ENCODE measurements at regions not wholly inside any gene's neighbourhood (a gene's known extent, or its start where the extent isn't known, plus 50 kb on each side); places are given as distances from the start of the nearest gene placed in this dataset.

GRCh38 chr6:92196325-92196724 is 1223.0 kb downstream of the EPHA7 start:
- H3K4me3 ChIP-seq (ENCODE audit: low read depth, low read length), result no peak overlapping the region

GRCh38 chr6:92195796-92196195 is 1223.6 kb downstream of the EPHA7 start:
- Histone ChIP-seq H3K4me1 (ENCODE audit: control insufficient read depth, insufficient read depth, low read length) (no peaks in the 10 kb centered on the region), H3K36me3 (ENCODE audit: control insufficient read depth, insufficient read depth, low read length) (no peaks in the 10 kb centered on the region), H3K4me3 (ENCODE audit: low read depth, low read length) (no peak overlapping the region), H3K9ac (ENCODE audit: low read depth, low read length) (no peak overlapping the region), H3K9me3 (ENCODE audit: control insufficient read depth, insufficient read depth, low read length) (no peaks in the 10 kb centered on the region), H3K27me3 (ENCODE audit: control insufficient read depth, insufficient read depth, low read length) (no peaks in the 10 kb centered on the region)

More at GRCh38 chr6:92196325-92196724, 1223.0 kb downstream of the EPHA7 start:
- Histone ChIP-seq H3K27me3 (ENCODE audit: control insufficient read depth, insufficient read depth, low read length) (no peaks in the 10 kb centered on the region), H3K9me3 (ENCODE audit: control insufficient read depth, insufficient read depth, low read length) (no peaks in the 10 kb centered on the region), H3K4me1 (ENCODE audit: control insufficient read depth, insufficient read depth, low read length) (no peaks in the 10 kb centered on the region), H3K9ac (ENCODE audit: low read depth, low read length) (no peak overlapping the region), H3K36me3 (ENCODE audit: control insufficient read depth, insufficient read depth, low read length) (no peaks in the 10 kb centered on the region)

GRCh38 chr6:92188016-92188415 is 1231.3 kb downstream of the EPHA7 start:
- no peaks in the 10 kb centered on the region for H3K27me3 ChIP-seq (ENCODE audit: control insufficient read depth, insufficient read depth, low read length)
- H3K4me3 ChIP-seq (ENCODE audit: low read depth, low read length), result no peak overlapping the region
- no peaks in the 10 kb centered on the region for H3K36me3 ChIP-seq (ENCODE audit: control insufficient read depth, insufficient read depth, low read length)
- H3K9me3 ChIP-seq (ENCODE audit: control insufficient read depth, insufficient read depth, low read length), result no peaks in the 10 kb centered on the region
- no peak overlapping the region for H3K9ac ChIP-seq (ENCODE audit: low read depth, low read length)
- H3K4me1 ChIP-seq (ENCODE audit: control insufficient read depth, insufficient read depth, low read length), result peaks cover 2% of the 10 kb centered on the region

GRCh38 chr6:92184933-92185332 is 1234.4 kb downstream of the EPHA7 start:
- H3K4me1 ChIP-seq (ENCODE audit: control insufficient read depth, insufficient read depth, low read length), result peaks cover 4% of the 10 kb centered on the region
- H3K27me3 ChIP-seq (ENCODE audit: control insufficient read depth, insufficient read depth, low read length), result no peaks in the 10 kb centered on the region
- no peak overlapping the region for H3K4me3 ChIP-seq (ENCODE audit: low read depth, low read length)
- H3K9me3 ChIP-seq (ENCODE audit: control insufficient read depth, insufficient read depth, low read length), result no peaks in the 10 kb centered on the region
- no peak overlapping the region for H3K9ac ChIP-seq (ENCODE audit: low read depth, low read length)
- H3K36me3 ChIP-seq (ENCODE audit: control insufficient read depth, insufficient read depth, low read length), result no peaks in the 10 kb centered on the region

GRCh38 chr6:92181347-92181746 is 1238.0 kb downstream of the EPHA7 start:
- Histone ChIP-seq H3K9me3 (ENCODE audit: control insufficient read depth, insufficient read depth, low read length) (no peaks in the 10 kb centered on the region), H3K36me3 (ENCODE audit: control insufficient read depth, insufficient read depth, low read length) (no peaks in the 10 kb centered on the region), H3K4me3 (ENCODE audit: low read depth, low read length) (no peak overlapping the region), H3K4me1 (ENCODE audit: control insufficient read depth, insufficient read depth, low read length) (peaks cover 4% of the 10 kb centered on the region), H3K27me3 (ENCODE audit: control insufficient read depth, insufficient read depth, low read length) (no peaks in the 10 kb centered on the region), H3K9ac (ENCODE audit: low read depth, low read length) (no peak overlapping the region)

- no peak overlapping the region for H3K4me3 ChIP-seq (ENCODE audit: low read depth, low read length)
- H3K9me3 ChIP-seq (ENCODE audit: control insufficient read depth, insufficient read depth, low read length), result no peaks in the 10 kb centered on the region
- no peaks in the 10 kb centered on the region for H3K36me3 ChIP-seq (ENCODE audit: control insufficient read depth, insufficient read depth, low read length)
- H3K27me3 ChIP-seq (ENCODE audit: control insufficient read depth, insufficient read depth, low read length), result no peaks in the 10 kb centered on the region
- peaks cover 4% of the 10 kb centered on the region for H3K4me1 ChIP-seq (ENCODE audit: control insufficient read depth, insufficient read depth, low read length)
- H3K9ac ChIP-seq (ENCODE audit: low read depth, low read length), result no peak overlapping the region
Observed at GRCh38 chr6:92180090-92180489, 1239.3 kb downstream of the EPHA7 start.

GRCh38 chr6:92176666-92177065 is 1242.7 kb downstream of the EPHA7 start:
- no peaks in the 10 kb centered on the region for H3K4me1 ChIP-seq (ENCODE audit: control insufficient read depth, insufficient read depth, low read length)
- H3K9ac ChIP-seq (ENCODE audit: low read depth, low read length), result no peak overlapping the region
- no peak overlapping the region for H3K4me3 ChIP-seq (ENCODE audit: low read depth, low read length)
- H3K9me3 ChIP-seq (ENCODE audit: control insufficient read depth, insufficient read depth, low read length), result no peaks in the 10 kb centered on the region
- H3K27me3 ChIP-seq (ENCODE audit: control insufficient read depth, insufficient read depth, low read length), result no peaks in the 10 kb centered on the region
- H3K36me3 ChIP-seq (ENCODE audit: control insufficient read depth, insufficient read depth, low read length), result no peaks in the 10 kb centered on the region

- no peaks in the 10 kb centered on the region for H3K9me3 ChIP-seq (ENCODE audit: control insufficient read depth, insufficient read depth, low read length)
- H3K4me1 ChIP-seq (ENCODE audit: control insufficient read depth, insufficient read depth, low read length), result no peaks in the 10 kb centered on the region
- no peaks in the 10 kb centered on the region for H3K36me3 ChIP-seq (ENCODE audit: control insufficient read depth, insufficient read depth, low read length)
- no peak overlapping the region for H3K9ac ChIP-seq (ENCODE audit: low read depth, low read length)
- H3K4me3 ChIP-seq (ENCODE audit: low read depth, low read length), result no peak overlapping the region
- no peaks in the 10 kb centered on the region for H3K27me3 ChIP-seq (ENCODE audit: control insufficient read depth, insufficient read depth, low read length)
Observed at GRCh38 chr6:92174398-92175073, 1244.8 kb downstream of the EPHA7 start.

- no peak overlapping the region for H3K4me3 ChIP-seq (ENCODE audit: low read depth, low read length)
- no peaks in the 10 kb centered on the region for H3K36me3 ChIP-seq (ENCODE audit: control insufficient read depth, insufficient read depth, low read length)
- no peaks in the 10 kb centered on the region for H3K27me3 ChIP-seq (ENCODE audit: control insufficient read depth, insufficient read depth, low read length)
- H3K9ac ChIP-seq (ENCODE audit: low read depth, low read length), result no peak overlapping the region
- H3K4me1 ChIP-seq (ENCODE audit: control insufficient read depth, insufficient read depth, low read length), result no peaks in the 10 kb centered on the region
- no peaks in the 10 kb centered on the region for H3K9me3 ChIP-seq (ENCODE audit: control insufficient read depth, insufficient read depth, low read length)
Observed at GRCh38 chr6:92169506-92169905, 1249.9 kb downstream of the EPHA7 start.

- no peaks in the 10 kb centered on the region for H3K4me1 ChIP-seq (ENCODE audit: control insufficient read depth, insufficient read depth, low read length)
- no peak overlapping the region for H3K9ac ChIP-seq (ENCODE audit: low read depth, low read length)
Observed at GRCh38 chr6:92166666-92167065, 1252.7 kb downstream of the EPHA7 start.

GRCh38 chr6:92161953-92162352 is 1257.4 kb downstream of the EPHA7 start:
- H3K9me3 ChIP-seq (ENCODE audit: control insufficient read depth, insufficient read depth, low read length), result no peaks in the 10 kb centered on the region
- no peaks in the 10 kb centered on the region for H3K36me3 ChIP-seq (ENCODE audit: control insufficient read depth, insufficient read depth, low read length)
- H3K27me3 ChIP-seq (ENCODE audit: control insufficient read depth, insufficient read depth, low read length), result no peaks in the 10 kb centered on the region
- H3K9ac ChIP-seq (ENCODE audit: low read depth, low read length), result no peak overlapping the region
- H3K4me1 ChIP-seq (ENCODE audit: control insufficient read depth, insufficient read depth, low read length), result no peaks in the 10 kb centered on the region
- no peak overlapping the region for H3K4me3 ChIP-seq (ENCODE audit: low read depth, low read length)

More at GRCh38 chr6:92166666-92167065, 1252.7 kb downstream of the EPHA7 start:
- no peak overlapping the region for H3K4me3 ChIP-seq (ENCODE audit: low read depth, low read length)
- no peaks in the 10 kb centered on the region for H3K36me3 ChIP-seq (ENCODE audit: control insufficient read depth, insufficient read depth, low read length)
- no peaks in the 10 kb centered on the region for H3K27me3 ChIP-seq (ENCODE audit: control insufficient read depth, insufficient read depth, low read length)
- H3K9me3 ChIP-seq (ENCODE audit: control insufficient read depth, insufficient read depth, low read length), result no peaks in the 10 kb centered on the region

- no peaks in the 10 kb centered on the region for H3K9me3 ChIP-seq (ENCODE audit: control insufficient read depth, insufficient read depth, low read length)
- H3K27me3 ChIP-seq (ENCODE audit: control insufficient read depth, insufficient read depth, low read length), result no peaks in the 10 kb centered on the region
- H3K4me1 ChIP-seq (ENCODE audit: control insufficient read depth, insufficient read depth, low read length), result no peaks in the 10 kb centered on the region
- no peak overlapping the region for H3K9ac ChIP-seq (ENCODE audit: low read depth, low read length)
- no peaks in the 10 kb centered on the region for H3K36me3 ChIP-seq (ENCODE audit: control insufficient read depth, insufficient read depth, low read length)
- no peak overlapping the region for H3K4me3 ChIP-seq (ENCODE audit: low read depth, low read length)
Observed at GRCh38 chr6:92160226-92160625, 1259.1 kb downstream of the EPHA7 start.
